ENCODE measurements at regions not wholly inside any gene's neighbourhood (a gene's known extent, or its start where the extent isn't known, plus 50 kb on each side); places are given as distances from the start of the nearest gene placed in this dataset.

DNA sequence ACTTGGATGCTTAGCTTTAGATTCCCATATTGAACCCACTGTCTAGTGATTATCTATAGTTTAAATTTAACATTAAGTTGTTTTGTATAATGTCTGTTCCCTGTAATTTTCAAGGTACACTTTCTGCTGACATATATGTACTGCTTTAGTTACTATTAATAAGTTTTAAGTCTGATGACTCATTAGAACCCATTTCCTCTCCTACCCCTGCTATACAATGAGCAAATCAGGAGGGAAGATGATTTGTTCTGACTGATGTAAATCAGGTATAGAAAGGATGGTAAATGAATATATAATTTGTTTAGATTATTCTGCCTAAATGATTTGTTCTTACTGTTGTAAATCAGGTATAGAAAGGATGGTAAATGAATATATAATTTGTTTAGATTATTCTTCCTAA is 691.8 kb downstream of the NXPH1 start:
- TF ChIP-seq POLR2AphosphoS5 (IDR thresholded peaks at IDR 0.05): no peak
- TF ChIP-seq, protein P1, sequence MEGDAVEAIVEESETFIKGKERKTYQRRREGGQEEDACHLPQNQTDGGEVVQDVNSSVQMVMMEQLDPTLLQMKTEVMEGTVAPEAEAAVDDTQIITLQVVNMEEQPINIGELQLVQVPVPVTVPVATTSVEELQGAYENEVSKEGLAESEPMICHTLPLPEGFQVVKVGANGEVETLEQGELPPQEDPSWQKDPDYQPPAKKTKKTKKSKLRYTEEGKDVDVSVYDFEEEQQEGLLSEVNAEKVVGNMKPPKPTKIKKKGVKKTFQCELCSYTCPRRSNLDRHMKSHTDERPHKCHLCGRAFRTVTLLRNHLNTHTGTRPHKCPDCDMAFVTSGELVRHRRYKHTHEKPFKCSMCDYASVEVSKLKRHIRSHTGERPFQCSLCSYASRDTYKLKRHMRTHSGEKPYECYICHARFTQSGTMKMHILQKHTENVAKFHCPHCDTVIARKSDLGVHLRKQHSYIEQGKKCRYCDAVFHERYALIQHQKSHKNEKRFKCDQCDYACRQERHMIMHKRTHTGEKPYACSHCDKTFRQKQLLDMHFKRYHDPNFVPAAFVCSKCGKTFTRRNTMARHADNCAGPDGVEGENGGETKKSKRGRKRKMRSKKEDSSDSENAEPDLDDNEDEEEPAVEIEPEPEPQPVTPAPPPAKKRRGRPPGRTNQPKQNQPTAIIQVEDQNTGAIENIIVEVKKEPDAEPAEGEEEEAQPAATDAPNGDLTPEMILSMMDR (IDR thresholded peaks at IDR 0.05): no peak
- no peak for TF ChIP-seq POLR2A (IDR thresholded peaks at IDR 0.05)
